ENCODE measurements at regions not wholly inside any gene's neighbourhood (a gene's known extent, or its start where the extent isn't known, plus 50 kb on each side); places are given as distances from the start of the nearest gene placed in this dataset.

GRCh38 chr18:44156776-44157335, 523.8 kb upstream of the SETBP1 start:
- TF ChIP-seq POLR2AphosphoS5 (IDR thresholded peaks at IDR 0.05; ENCODE audit: low read depth, low read length) = no peak
- TF ChIP-seq SIN3A (IDR thresholded peaks at IDR 0.05; ENCODE audit: borderline replicate concordance, insufficient read depth, low read length) = no peak
- no peak for TF ChIP-seq REST (IDR thresholded peaks at IDR 0.05; ENCODE audit: insufficient read depth in 1 of 2, low read depth in 2 of 2, low read length in 2 of 2)

All from PFSK-1 (cell line).